Fibroblast of lung (primary cell): ENCODE measurements at regions not wholly inside any gene's neighbourhood (a gene's known extent, or its start where the extent isn't known, plus 50 kb on each side); places are given as distances from the start of the nearest gene placed in this dataset.

Source experiments
- EZH2 ChIP-seq: IDR thresholded peaks from 2 replicates; pipeline ENCODE4 v1.5.1; 2012; ENCODE audit warnings: low read length, control low read depth, mild to moderate bottlenecking; ENCODE audit errors: missing control alignments
- TF ChIP-seq, protein P1 (sequence below), 2 donors: IDR thresholded peaks in 1 of 2; conservative IDR thresholded peaks in 1 of 2; 1 replicate in 1 of 2; 2 replicates in 1 of 2; pipeline ENCODE4 v1.5.1; 2011 to 2012; ENCODE audit warnings: low read length in 2 of 2, control low read depth in 1 of 2, inconsistent platforms in 1 of 2, low read depth in 1 of 2, mild to moderate bottlenecking in 1 of 2

DNA sequence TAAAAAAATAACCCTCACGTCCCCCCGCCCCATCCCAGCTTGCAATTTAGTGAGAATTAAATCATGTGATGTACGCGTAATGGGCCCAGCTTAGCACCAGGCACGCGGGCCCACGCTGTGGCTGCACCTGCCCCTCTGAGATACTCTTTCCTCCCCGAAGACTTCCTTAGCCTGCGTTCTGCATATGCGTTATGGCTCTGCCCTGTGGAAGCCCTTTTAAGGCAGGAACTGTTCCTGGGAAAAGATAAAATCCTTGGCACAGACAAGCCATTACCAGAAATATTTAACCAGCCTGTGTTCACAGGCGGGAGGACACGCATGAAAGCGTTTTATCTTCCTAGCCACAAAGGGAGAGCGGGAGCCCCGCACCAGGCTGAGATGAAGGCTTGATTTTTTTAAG, 311.0 kb downstream of the LRFN2 start:
- TF ChIP-seq EZH2: no peak
- TF ChIP-seq, protein P1, sequence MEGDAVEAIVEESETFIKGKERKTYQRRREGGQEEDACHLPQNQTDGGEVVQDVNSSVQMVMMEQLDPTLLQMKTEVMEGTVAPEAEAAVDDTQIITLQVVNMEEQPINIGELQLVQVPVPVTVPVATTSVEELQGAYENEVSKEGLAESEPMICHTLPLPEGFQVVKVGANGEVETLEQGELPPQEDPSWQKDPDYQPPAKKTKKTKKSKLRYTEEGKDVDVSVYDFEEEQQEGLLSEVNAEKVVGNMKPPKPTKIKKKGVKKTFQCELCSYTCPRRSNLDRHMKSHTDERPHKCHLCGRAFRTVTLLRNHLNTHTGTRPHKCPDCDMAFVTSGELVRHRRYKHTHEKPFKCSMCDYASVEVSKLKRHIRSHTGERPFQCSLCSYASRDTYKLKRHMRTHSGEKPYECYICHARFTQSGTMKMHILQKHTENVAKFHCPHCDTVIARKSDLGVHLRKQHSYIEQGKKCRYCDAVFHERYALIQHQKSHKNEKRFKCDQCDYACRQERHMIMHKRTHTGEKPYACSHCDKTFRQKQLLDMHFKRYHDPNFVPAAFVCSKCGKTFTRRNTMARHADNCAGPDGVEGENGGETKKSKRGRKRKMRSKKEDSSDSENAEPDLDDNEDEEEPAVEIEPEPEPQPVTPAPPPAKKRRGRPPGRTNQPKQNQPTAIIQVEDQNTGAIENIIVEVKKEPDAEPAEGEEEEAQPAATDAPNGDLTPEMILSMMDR (conservative IDR thresholded peaks at IDR 0.05 in 1 of 2, IDR thresholded peaks at IDR 0.05 in 1 of 2; ENCODE audit: low read depth in 1 of 2, low read length in 2 of 2): no peak
